Mammary epithelial cell (primary cell): ENCODE measurements at regions not wholly inside any gene's neighbourhood (a gene's known extent, or its start where the extent isn't known, plus 50 kb on each side); places are given as distances from the start of the nearest gene placed in this dataset.

Source experiments
- EZH2 ChIP-seq: IDR thresholded peaks from 2 replicates; pipeline ENCODE4 v1.6.1; 2012; ENCODE audit warnings: low read length, inconsistent platforms, borderline replicate concordance
- TF ChIP-seq, protein P1 (sequence below), 2 donors: IDR thresholded peaks in 1 of 2; conservative IDR thresholded peaks in 1 of 2; 2 replicates each; pipeline ENCODE4 v1.5.1; 2011 to 2012; ENCODE audit warnings: inconsistent platforms in 2 of 2, low read length in 2 of 2, mild to moderate bottlenecking in 2 of 2, control low read depth in 1 of 2, low read depth in 1 of 2; ENCODE audit not compliant: insufficient read depth in 1 of 2; ENCODE audit errors: extremely low read depth in 1 of 2

- TF ChIP-seq, protein P1, sequence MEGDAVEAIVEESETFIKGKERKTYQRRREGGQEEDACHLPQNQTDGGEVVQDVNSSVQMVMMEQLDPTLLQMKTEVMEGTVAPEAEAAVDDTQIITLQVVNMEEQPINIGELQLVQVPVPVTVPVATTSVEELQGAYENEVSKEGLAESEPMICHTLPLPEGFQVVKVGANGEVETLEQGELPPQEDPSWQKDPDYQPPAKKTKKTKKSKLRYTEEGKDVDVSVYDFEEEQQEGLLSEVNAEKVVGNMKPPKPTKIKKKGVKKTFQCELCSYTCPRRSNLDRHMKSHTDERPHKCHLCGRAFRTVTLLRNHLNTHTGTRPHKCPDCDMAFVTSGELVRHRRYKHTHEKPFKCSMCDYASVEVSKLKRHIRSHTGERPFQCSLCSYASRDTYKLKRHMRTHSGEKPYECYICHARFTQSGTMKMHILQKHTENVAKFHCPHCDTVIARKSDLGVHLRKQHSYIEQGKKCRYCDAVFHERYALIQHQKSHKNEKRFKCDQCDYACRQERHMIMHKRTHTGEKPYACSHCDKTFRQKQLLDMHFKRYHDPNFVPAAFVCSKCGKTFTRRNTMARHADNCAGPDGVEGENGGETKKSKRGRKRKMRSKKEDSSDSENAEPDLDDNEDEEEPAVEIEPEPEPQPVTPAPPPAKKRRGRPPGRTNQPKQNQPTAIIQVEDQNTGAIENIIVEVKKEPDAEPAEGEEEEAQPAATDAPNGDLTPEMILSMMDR (conservative IDR thresholded peaks at IDR 0.05 in 1 of 2, IDR thresholded peaks at IDR 0.05 in 1 of 2; ENCODE audit: extremely low read depth in 1 of 2, insufficient read depth in 1 of 2, low read depth in 1 of 2, low read length in 2 of 2) = no peak
- no peak for TF ChIP-seq EZH2
Measured at GRCh38 chr18:75904416-75904815, 476.9 kb upstream of the SMIM21 start.
